Activated B cell treated with CpG ODN at 0.5 μM for 24 hours (primary cell): ENCODE measurements at regions not wholly inside any gene's neighbourhood (a gene's known extent, or its start where the extent isn't known, plus 50 kb on each side); places are given as distances from the start of the nearest gene placed in this dataset.

ENCODE experiments used
- ATAC-seq: fragments of 200-7000 bp; cut with Tn5 transposase; one replicate; pipeline ENCODE4 v1.10.0; 2021; ENCODE audit warnings: low read depth, mild to moderate bottlenecking, moderate library complexity
- CTCF ChIA-PET: fragments of 350-600 bp; sonication (Branson Sonifier 250); formaldehyde crosslinking; loops from one replicate; lab custom pipeline; 2021; ENCODE audit warnings: antibody characterized with exemption; lab: Charles Lee
- POLR2A ChIA-PET: fragments of 350-600 bp; sonication (Branson Sonifier 250); formaldehyde crosslinking; loops from one replicate; lab custom pipeline; 2021; ENCODE audit warnings: antibody characterized with exemption; lab: Charles Lee
- DNase-seq: peaks from one replicate; pipeline ENCODE4 v3.0.0; 2022
- H3K27ac Mint-ChIP-seq: one replicate; pipeline ENCODE4 v1.8.0; 2020; ENCODE audit warnings: mixed read lengths
- H3K27me3 Mint-ChIP-seq: one replicate; pipeline ENCODE4 v1.8.0; 2021; ENCODE audit warnings: mixed read lengths
- H3K36me3 Mint-ChIP-seq: one replicate; pipeline ENCODE4 v1.8.0; 2021; ENCODE audit warnings: low read depth, mixed read lengths
- H3K4me1 Mint-ChIP-seq: one replicate; pipeline ENCODE4 v1.8.0; 2021; ENCODE audit warnings: mixed read lengths
- H3K4me3 Mint-ChIP-seq: one replicate; pipeline ENCODE4 v1.8.0; 2020; ENCODE audit warnings: mild to moderate bottlenecking, mixed read lengths
- H3K9me3 Mint-ChIP-seq: one replicate; pipeline ENCODE4 v1.8.0; 2020; ENCODE audit warnings: mixed read lengths
- intact Hi-C: fragments of 100-400 bp; cut with micrococcal nuclease; formaldehyde crosslinking; loops from one replicate; pipeline ENCODE4 v1.15.1; 2024
- TF ChIP-seq, protein P1 (sequence below): fragments of 200-600 bp; IDR thresholded peaks from one replicate; pipeline ENCODE4 v1.8.0; 2022; ENCODE audit warnings: antibody characterized with exemption, mild to moderate bottlenecking

DNA sequence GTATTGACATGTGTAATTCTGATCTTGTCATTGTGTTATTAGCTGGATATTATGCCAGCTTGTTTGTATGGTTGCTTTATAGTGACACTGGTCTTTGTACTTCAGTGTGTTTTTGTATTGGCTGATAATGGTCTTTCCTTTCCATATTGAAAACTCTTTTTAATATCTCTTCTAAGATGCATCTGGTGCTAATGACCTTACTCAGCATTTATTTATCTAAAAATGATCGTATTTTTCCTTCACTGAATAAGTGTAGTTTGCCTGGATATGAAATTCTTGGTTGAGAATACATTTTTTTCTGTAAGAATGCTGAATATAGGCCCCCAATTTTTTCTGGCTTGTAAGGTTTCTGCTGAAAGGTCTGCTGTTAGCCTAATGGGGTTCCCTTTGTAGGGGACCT is 465.5 kb upstream of the TMPRSS15 start:
- Mint-ChIP-seq H3K36me3 (no peaks in the 10 kb centered on the region), H3K4me1 (no peaks in the 10 kb centered on the region), H3K9me3 (no peaks in the 10 kb centered on the region), H3K27ac (no peak overlapping the region), H3K4me3 (no peak overlapping the region), H3K27me3 (no peaks in the 10 kb centered on the region)
- ATAC-seq (no peak), DNase-seq (no peak)
- ChIA-PET CTCF (no interaction called here), POLR2A (no interaction called here)
- TF ChIP-seq, protein P1, sequence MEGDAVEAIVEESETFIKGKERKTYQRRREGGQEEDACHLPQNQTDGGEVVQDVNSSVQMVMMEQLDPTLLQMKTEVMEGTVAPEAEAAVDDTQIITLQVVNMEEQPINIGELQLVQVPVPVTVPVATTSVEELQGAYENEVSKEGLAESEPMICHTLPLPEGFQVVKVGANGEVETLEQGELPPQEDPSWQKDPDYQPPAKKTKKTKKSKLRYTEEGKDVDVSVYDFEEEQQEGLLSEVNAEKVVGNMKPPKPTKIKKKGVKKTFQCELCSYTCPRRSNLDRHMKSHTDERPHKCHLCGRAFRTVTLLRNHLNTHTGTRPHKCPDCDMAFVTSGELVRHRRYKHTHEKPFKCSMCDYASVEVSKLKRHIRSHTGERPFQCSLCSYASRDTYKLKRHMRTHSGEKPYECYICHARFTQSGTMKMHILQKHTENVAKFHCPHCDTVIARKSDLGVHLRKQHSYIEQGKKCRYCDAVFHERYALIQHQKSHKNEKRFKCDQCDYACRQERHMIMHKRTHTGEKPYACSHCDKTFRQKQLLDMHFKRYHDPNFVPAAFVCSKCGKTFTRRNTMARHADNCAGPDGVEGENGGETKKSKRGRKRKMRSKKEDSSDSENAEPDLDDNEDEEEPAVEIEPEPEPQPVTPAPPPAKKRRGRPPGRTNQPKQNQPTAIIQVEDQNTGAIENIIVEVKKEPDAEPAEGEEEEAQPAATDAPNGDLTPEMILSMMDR = no peak
- intact Hi-C loops = no loop called here

DNA sequence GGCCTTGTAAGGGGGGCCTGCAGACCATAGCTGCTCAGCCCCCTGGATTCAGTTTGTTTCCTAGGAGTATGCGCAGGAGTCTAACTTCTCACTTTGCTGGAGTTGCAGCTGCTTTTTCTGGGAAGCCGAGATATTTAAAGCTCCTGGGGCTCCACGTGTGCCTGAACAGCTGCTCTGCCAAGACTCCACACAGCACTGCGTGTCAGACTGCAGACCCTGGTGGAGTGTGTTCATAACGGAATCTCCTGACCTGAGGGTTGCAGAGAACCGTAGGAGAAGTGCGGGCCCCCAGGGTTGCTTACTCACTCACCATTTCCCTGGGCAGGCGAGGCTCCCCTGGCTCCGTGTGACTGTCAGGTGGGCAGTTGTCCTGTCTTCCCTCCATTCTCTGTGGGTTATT is 474.3 kb upstream of the TMPRSS15 start:
- ATAC-seq (no peak), DNase-seq (no peak)
- Mint-ChIP-seq H3K9me3 (peaks cover 2% of the 10 kb centered on the region), H3K4me1 (no peaks in the 10 kb centered on the region), H3K27me3 (no peaks in the 10 kb centered on the region), H3K4me3 (no peak overlapping the region), H3K36me3 (no peaks in the 10 kb centered on the region), H3K27ac (no peak overlapping the region)
- ChIA-PET CTCF (no interaction called here), POLR2A (no interaction called here)
- TF ChIP-seq, protein P1 = no peak
- intact Hi-C loops = no loop called here

DNA sequence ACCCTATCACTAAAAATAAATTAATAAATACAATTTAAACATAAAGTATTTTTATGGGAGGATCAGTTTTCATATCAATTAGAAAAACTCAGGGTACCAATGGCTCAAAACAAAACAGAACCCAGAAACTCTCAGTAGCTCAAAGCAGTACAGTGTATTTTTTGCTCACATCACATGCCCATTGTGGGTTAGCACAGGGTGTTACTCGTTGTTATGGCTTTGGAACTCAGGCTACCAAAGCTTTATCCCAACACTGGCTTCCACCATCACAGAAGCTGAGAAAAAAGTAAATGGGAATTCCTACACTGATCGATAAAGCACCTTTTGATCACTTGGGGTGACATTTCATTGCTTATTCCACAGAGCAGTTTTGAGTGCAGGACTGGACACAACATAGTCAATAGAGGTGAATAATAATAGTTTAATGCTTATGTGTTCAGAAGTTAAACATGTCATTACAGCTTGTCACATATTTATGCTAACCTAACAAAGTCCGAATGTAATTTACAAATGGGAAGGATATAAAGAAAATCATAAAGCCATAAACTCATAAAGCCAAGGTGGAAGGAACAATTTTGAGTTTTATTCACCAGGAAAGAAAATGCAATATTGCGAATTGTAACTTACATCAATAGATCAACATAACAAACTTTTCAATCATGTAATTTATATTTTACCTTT is 484.5 kb upstream of the TMPRSS15 start:
- Mint-ChIP-seq H3K4me3 (no peak overlapping the region), H3K36me3 (no peaks in the 10 kb centered on the region), H3K27ac (no peak overlapping the region), H3K27me3 (no peaks in the 10 kb centered on the region), H3K4me1 (no peaks in the 10 kb centered on the region), H3K9me3 (peaks cover 8% of the 10 kb centered on the region)
- DNase-seq = no peak
- CTCF ChIA-PET = no interaction called here
- TF ChIP-seq, protein P1 = no peak
- POLR2A ChIA-PET = no interaction called here
- intact Hi-C loops = no loop called here
- no peak for ATAC-seq

DNA sequence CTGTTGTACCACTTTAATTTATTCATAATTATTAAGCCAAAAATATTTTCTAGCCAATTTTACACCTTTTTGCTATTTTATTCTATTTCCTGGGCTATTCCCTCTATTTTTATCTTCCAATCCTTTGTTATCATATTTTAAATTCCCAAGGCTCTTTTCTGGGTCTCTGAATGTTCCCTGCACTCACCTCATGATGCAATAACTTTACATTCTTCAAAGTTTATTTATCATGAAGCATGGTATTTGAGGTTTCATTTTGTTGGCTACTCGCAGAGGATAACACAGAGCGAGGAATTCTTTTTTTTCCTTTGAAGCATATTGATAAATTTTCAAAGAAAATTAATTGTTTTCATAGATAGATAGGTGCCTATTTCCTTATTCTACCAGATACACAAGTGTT is 489.8 kb upstream of the TMPRSS15 start:
- Mint-ChIP-seq H3K4me1 (no peaks in the 10 kb centered on the region), H3K27ac (no peak overlapping the region), H3K9me3 (no peaks in the 10 kb centered on the region), H3K27me3 (no peaks in the 10 kb centered on the region), H3K4me3 (no peak overlapping the region), H3K36me3 (no peaks in the 10 kb centered on the region)
- intact Hi-C loops = no loop called here
- TF ChIP-seq, protein P1 = no peak
- ChIA-PET CTCF (no interaction called here), POLR2A (no interaction called here)
- DNase-seq (no peak), ATAC-seq (no peak)

DNA sequence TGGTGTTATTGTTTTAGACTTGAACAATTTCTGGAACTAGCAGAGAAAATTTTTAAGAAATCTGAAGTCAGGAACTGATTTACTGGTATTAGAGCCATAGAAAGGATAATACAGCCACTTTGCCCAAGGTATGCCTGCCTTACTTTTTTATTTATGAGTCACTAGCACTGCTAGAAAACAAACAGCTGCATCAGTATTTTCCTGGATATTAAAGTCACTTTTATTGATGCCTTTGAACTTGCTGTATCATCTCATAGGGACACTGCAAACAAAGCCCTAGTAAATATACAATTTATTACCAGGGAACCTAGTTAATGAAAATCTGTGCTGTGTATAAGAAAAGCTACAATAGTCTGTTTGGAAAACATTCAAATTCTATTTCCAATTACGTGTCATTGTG is 490.8 kb upstream of the TMPRSS15 start:
- no peaks in the 10 kb centered on the region for H3K4me1 Mint-ChIP-seq
- no peak overlapping the region for H3K27ac Mint-ChIP-seq
- TF ChIP-seq, protein P1 = no peak
- ATAC-seq = no peak
- no peak for DNase-seq
- H3K9me3 Mint-ChIP-seq = no peaks in the 10 kb centered on the region
- intact Hi-C loops = no loop called here
- H3K27me3 Mint-ChIP-seq = no peaks in the 10 kb centered on the region
- ChIA-PET POLR2A (no interaction called here), CTCF (no interaction called here)
- no peak overlapping the region for H3K4me3 Mint-ChIP-seq
- H3K36me3 Mint-ChIP-seq = no peaks in the 10 kb centered on the region
